CD4-positive, alpha-beta T cell (primary cell): ENCODE measurements at regions not wholly inside any gene's neighbourhood (a gene's known extent, or its start where the extent isn't known, plus 50 kb on each side); places are given as distances from the start of the nearest gene placed in this dataset.

Experiments used
- ATAC-seq: fragments of 200-7000 bp; cut with Tn5 transposase; one replicate; pipeline ENCODE4 v1.10.0; 2022; ENCODE audit warnings: mild to moderate bottlenecking; ENCODE audit not compliant: poor library complexity
- CTCF ChIA-PET: fragments of 350-600 bp; sonication (Branson Sonifier 250); formaldehyde crosslinking; loops from one replicate; lab custom pipeline; 2021; ENCODE audit warnings: antibody characterized with exemption, inconsistent platforms; lab: Charles Lee
- POLR2A ChIA-PET: fragments of 350-600 bp; sonication (Branson Sonifier 250); formaldehyde crosslinking; loops from one replicate; lab custom pipeline; 2021; ENCODE audit warnings: antibody characterized with exemption, inconsistent platforms; lab: Charles Lee
- DNase-seq, 14 experiments: peaks; one replicate each; pipeline ENCODE4 v3.0.0-alpha.2; 2013 to 2020; ENCODE audit warnings: mixed read lengths in 2 of 14
- H3K27ac ChIP-seq, 2 donors: one replicate each; pipeline versions ENCODE4 v1.5.1 to v1.7.0; 2013; ENCODE audit warnings: low read length in 2 of 2, low read depth in 1 of 2, mild to moderate bottlenecking in 1 of 2
- H3K27me3 ChIP-seq, 2 experiments: 1 replicate in 1 of 2; 2 replicates in 1 of 2; pipeline versions ENCODE4 v1.6.1 to v1.7.0; 2013; ENCODE audit warnings: low read length in 2 of 2, control low read depth in 1 of 2, mild to moderate bottlenecking in 1 of 2, moderate library complexity in 1 of 2; ENCODE audit not compliant: insufficient read depth in 2 of 2, control insufficient read depth in 1 of 2
- H3K36me3 ChIP-seq: one replicate; pipeline ENCODE4 v1.6.1; 2013; ENCODE audit warnings: low read length, control low read depth; ENCODE audit not compliant: insufficient read depth
- H3K4me1 ChIP-seq: one replicate; pipeline ENCODE4 v1.6.1; 2013; ENCODE audit warnings: low read length, control low read depth; ENCODE audit not compliant: insufficient read depth
- H3K4me3 ChIP-seq: one replicate; pipeline ENCODE4 v1.5.1; 2013; ENCODE audit warnings: mild to moderate bottlenecking, low read length, moderate library complexity
- H3K9me3 ChIP-seq, 2 experiments: 1 replicate in 1 of 2; 2 replicates in 1 of 2; pipeline versions ENCODE4 v1.6.1 to v1.7.0; 2013; ENCODE audit warnings: low read length in 2 of 2, mild to moderate bottlenecking in 2 of 2, control low read depth in 1 of 2, moderate library complexity in 1 of 2; ENCODE audit not compliant: control insufficient read depth in 1 of 2, insufficient read depth in 1 of 2
- H3K27ac Mint-ChIP-seq: one replicate; pipeline ENCODE4 v1.8.0; 2020; ENCODE audit warnings: mixed read lengths
- H3K27me3 Mint-ChIP-seq: one replicate; pipeline ENCODE4 v1.8.0; 2021; ENCODE audit warnings: mixed read lengths
- H3K36me3 Mint-ChIP-seq: one replicate; pipeline ENCODE4 v1.8.0; 2021; ENCODE audit warnings: low read depth, mixed read lengths
- H3K4me1 Mint-ChIP-seq: one replicate; pipeline ENCODE4 v1.8.0; 2021; ENCODE audit warnings: low read depth, mixed read lengths
- H3K4me3 Mint-ChIP-seq: one replicate; pipeline ENCODE4 v1.8.0; 2020; ENCODE audit warnings: mild to moderate bottlenecking, mixed read lengths
- H3K9me3 Mint-ChIP-seq: one replicate; pipeline ENCODE4 v1.8.0; 2020; ENCODE audit warnings: mixed read lengths
- CTCF ChIP-seq: fragments of 200-600 bp; IDR thresholded peaks from one replicate; pipeline ENCODE4 v1.8.0; 2022; ENCODE audit warnings: antibody characterized with exemption, mild to moderate bottlenecking
- intact Hi-C, 2 experiments: fragments of 100-400 bp; cut with DNase I in 1 of 2; cut with micrococcal nuclease in 1 of 2; formaldehyde crosslinking; loops; one replicate each; pipeline versions ENCODE4 v1.15.1 to v1.9.0; 2023 to 2025; cut with DNase I, micrococcal nuclease

- no peak for DNase-seq
Measured at GRCh38 chr4:173091362-173091761, 77.2 kb upstream of the GALNT7 start.

GRCh38 chr4:173091958-173092357, 76.7 kb upstream of the GALNT7 start:
- ATAC-seq (no peak), DNase-seq (no peak)
- Mint-ChIP-seq H3K27ac (no peak overlapping the region), H3K4me3 (no peak overlapping the region), H3K9me3 (no peaks in the 10 kb centered on the region), H3K27me3 (peaks cover 4% of the 10 kb centered on the region), H3K4me1 (no peaks in the 10 kb centered on the region), H3K36me3 (no peaks in the 10 kb centered on the region)
- ChIA-PET POLR2A (no interaction called here), CTCF (no interaction called here)
- intact Hi-C loops, result no loop called here
- Histone ChIP-seq H3K27me3 (no peaks in the 10 kb centered on the region), H3K9me3 (no peaks in the 10 kb centered on the region), H3K36me3 (no peaks in the 10 kb centered on the region), H3K27ac (no peak overlapping the region), H3K4me1 (no peaks in the 10 kb centered on the region), H3K4me3 (no peak overlapping the region)
- TF ChIP-seq CTCF, result no peak

More at GRCh38 chr4:173091362-173091761, 77.2 kb upstream of the GALNT7 start:
- Histone ChIP-seq H3K36me3 (no peaks in the 10 kb centered on the region), H3K27me3 (no peaks in the 10 kb centered on the region), H3K4me1 (no peaks in the 10 kb centered on the region), H3K9me3 (no peaks in the 10 kb centered on the region), H3K4me3 (no peak overlapping the region), H3K27ac (no peak overlapping the region)
- ChIA-PET POLR2A (no interaction called here), CTCF (no interaction called here)
- no peak for TF ChIP-seq CTCF
- Mint-ChIP-seq H3K27me3 (peaks cover 6% of the 10 kb centered on the region), H3K4me1 (no peaks in the 10 kb centered on the region), H3K27ac (no peak overlapping the region), H3K9me3 (no peaks in the 10 kb centered on the region), H3K4me3 (no peak overlapping the region), H3K36me3 (no peaks in the 10 kb centered on the region)
- no peak for ATAC-seq
- intact Hi-C loops, result no loop called here

GRCh38 chr4:173093361-173093760, 75.2 kb upstream of the GALNT7 start:
- H3K4me1 ChIP-seq, result no peaks in the 10 kb centered on the region
- Mint-ChIP-seq H3K9me3 (no peaks in the 10 kb centered on the region), H3K27me3 (no peaks in the 10 kb centered on the region), H3K4me1 (no peaks in the 10 kb centered on the region), H3K4me3 (no peak overlapping the region), H3K27ac (no peak overlapping the region), H3K36me3 (no peaks in the 10 kb centered on the region)
- no peak for TF ChIP-seq CTCF
- POLR2A ChIA-PET, result no interaction called here
- no peak for DNase-seq
- ATAC-seq, result no peak
- no peaks in the 10 kb centered on the region for H3K9me3 ChIP-seq
- no peak overlapping the region for H3K4me3 ChIP-seq
- no peak overlapping the region for H3K27ac ChIP-seq
- no peaks in the 10 kb centered on the region for H3K27me3 ChIP-seq
- intact Hi-C loops, result no loop called here
- CTCF ChIA-PET, result no interaction called here
- no peaks in the 10 kb centered on the region for H3K36me3 ChIP-seq
